Ishikawa (cell line): ENCODE measurements at regions not wholly inside any gene's neighbourhood (a gene's known extent, or its start where the extent isn't known, plus 50 kb on each side); places are given as distances from the start of the nearest gene placed in this dataset.

Experiments
- CEBPB ChIP-seq: IDR thresholded peaks from 2 replicates; pipeline ENCODE4 v1.6.1; 2012
- CREB1 ChIP-seq: IDR thresholded peaks from 2 replicates; pipeline ENCODE4 v1.6.1; 2012; ENCODE audit warnings: low read depth
- EGR1 ChIP-seq: IDR thresholded peaks from 2 replicates; pipeline ENCODE4 v1.6.1; 2012
- EP300 ChIP-seq: IDR thresholded peaks from 2 replicates; pipeline ENCODE4 v1.6.1; 2012; ENCODE audit warnings: borderline replicate concordance
- FOXM1 ChIP-seq: IDR thresholded peaks from 2 replicates; pipeline ENCODE4 v1.6.1; 2012; ENCODE audit warnings: low read depth, borderline replicate concordance
- NFIC ChIP-seq: IDR thresholded peaks from 2 replicates; pipeline ENCODE4 v1.6.1; 2012
- RAD21 ChIP-seq: IDR thresholded peaks from 2 replicates; pipeline ENCODE4 v1.6.1; 2012; ENCODE audit warnings: low read depth
- TAF1 ChIP-seq: IDR thresholded peaks from 2 replicates; pipeline ENCODE4 v1.6.1; 2012; ENCODE audit warnings: low read depth, mild to moderate bottlenecking
- TCF12 ChIP-seq: IDR thresholded peaks from 2 replicates; pipeline ENCODE4 v1.6.1; 2012; ENCODE audit warnings: low read depth
- TEAD4 ChIP-seq: IDR thresholded peaks from 2 replicates; pipeline ENCODE4 v1.6.1; 2012
- USF1 ChIP-seq: IDR thresholded peaks from 2 replicates; pipeline ENCODE4 v1.6.1; 2012
- YY1 ChIP-seq: IDR thresholded peaks from 2 replicates; pipeline ENCODE4 v1.6.1; 2012; ENCODE audit warnings: low read depth
- ZBTB7A ChIP-seq: IDR thresholded peaks from 2 replicates; pipeline ENCODE4 v1.6.1; 2012; ENCODE audit warnings: low read depth
- TF ChIP-seq, protein P1 (sequence below): IDR thresholded peaks from 2 replicates; pipeline ENCODE4 v1.6.1; 2012
- TF ChIP-seq, protein P2 (sequence below): IDR thresholded peaks from 2 replicates; pipeline ENCODE4 v1.6.1; 2012; ENCODE audit warnings: low read depth, mild to moderate bottlenecking

- TF ChIP-seq CEBPB (no peak), EGR1 (no peak), TCF12 (no peak), ZBTB7A (no peak), USF1 (no peak), TAF1 (no peak), NFIC (no peak), RAD21 (no peak), YY1 (no peak), CREB1 (no peak), TEAD4 (no peak), EP300 (no peak), FOXM1 (no peak)
- TF ChIP-seq, protein P1, sequence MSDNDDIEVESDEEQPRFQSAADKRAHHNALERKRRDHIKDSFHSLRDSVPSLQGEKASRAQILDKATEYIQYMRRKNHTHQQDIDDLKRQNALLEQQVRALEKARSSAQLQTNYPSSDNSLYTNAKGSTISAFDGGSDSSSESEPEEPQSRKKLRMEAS, result no peak
- TF ChIP-seq, protein P2, sequence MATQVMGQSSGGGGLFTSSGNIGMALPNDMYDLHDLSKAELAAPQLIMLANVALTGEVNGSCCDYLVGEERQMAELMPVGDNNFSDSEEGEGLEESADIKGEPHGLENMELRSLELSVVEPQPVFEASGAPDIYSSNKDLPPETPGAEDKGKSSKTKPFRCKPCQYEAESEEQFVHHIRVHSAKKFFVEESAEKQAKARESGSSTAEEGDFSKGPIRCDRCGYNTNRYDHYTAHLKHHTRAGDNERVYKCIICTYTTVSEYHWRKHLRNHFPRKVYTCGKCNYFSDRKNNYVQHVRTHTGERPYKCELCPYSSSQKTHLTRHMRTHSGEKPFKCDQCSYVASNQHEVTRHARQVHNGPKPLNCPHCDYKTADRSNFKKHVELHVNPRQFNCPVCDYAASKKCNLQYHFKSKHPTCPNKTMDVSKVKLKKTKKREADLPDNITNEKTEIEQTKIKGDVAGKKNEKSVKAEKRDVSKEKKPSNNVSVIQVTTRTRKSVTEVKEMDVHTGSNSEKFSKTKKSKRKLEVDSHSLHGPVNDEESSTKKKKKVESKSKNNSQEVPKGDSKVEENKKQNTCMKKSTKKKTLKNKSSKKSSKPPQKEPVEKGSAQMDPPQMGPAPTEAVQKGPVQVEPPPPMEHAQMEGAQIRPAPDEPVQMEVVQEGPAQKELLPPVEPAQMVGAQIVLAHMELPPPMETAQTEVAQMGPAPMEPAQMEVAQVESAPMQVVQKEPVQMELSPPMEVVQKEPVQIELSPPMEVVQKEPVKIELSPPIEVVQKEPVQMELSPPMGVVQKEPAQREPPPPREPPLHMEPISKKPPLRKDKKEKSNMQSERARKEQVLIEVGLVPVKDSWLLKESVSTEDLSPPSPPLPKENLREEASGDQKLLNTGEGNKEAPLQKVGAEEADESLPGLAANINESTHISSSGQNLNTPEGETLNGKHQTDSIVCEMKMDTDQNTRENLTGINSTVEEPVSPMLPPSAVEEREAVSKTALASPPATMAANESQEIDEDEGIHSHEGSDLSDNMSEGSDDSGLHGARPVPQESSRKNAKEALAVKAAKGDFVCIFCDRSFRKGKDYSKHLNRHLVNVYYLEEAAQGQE, result no peak
Observed at GRCh38 chr15:39302936-39303335, 277.9 kb upstream of the THBS1 start.

GRCh38 chr15:39304201-39304841 lies 276.6 kb upstream of the THBS1 start:
- TF ChIP-seq TAF1 (no peak), TEAD4 (no peak), ZBTB7A (no peak), RAD21 (no peak), EGR1 (no peak), EP300 (no peak), TCF12 (no peak), NFIC (no peak), CEBPB (no peak), YY1 (no peak), USF1 (no peak), FOXM1 (no peak), CREB1 (no peak)
- TF ChIP-seq, protein P2, result no peak
- TF ChIP-seq, protein P1, result no peak

- TF ChIP-seq CREB1, result no peak
- no peak for TF ChIP-seq TEAD4
- no peak for TF ChIP-seq YY1
- no peak for TF ChIP-seq RAD21
- no peak for TF ChIP-seq NFIC
- no peak for TF ChIP-seq EP300
- no peak for TF ChIP-seq TAF1
- TF ChIP-seq, protein P2, result no peak
- TF ChIP-seq, protein P1, result no peak
- no peak for TF ChIP-seq USF1
- no peak for TF ChIP-seq ZBTB7A
- no peak for TF ChIP-seq TCF12
- TF ChIP-seq EGR1, result no peak
Observed at GRCh38 chr15:39304931-39305728, 275.7 kb upstream of the THBS1 start.
